ENCODE measurements at regions not wholly inside any gene's neighbourhood (a gene's known extent, or its start where the extent isn't known, plus 50 kb on each side); places are given as distances from the start of the nearest gene placed in this dataset.
A peak's percentile ranks its signal among the peaks of the same experiment; 100 is the strongest.

DNA sequence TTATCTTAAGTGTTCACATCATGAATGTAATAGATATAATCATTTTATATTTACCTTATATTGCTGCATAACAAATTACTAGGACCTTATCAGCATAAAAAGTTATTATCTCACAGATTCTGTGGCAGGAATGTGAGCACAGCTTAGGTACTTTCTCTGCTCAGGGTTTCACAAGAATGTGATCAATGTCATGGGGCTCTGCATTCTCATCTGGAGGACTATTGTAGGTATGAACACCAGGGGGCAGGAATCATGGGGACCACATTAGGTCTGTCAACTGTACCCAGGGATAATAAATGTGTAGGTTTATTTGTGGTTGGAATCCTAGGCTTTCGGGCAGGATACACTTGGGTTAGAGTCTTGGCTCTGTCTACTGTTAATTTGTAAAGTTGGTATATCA lies 519.2 kb downstream of the ARAP2 start:
- no peak for DNase-seq

DNA sequence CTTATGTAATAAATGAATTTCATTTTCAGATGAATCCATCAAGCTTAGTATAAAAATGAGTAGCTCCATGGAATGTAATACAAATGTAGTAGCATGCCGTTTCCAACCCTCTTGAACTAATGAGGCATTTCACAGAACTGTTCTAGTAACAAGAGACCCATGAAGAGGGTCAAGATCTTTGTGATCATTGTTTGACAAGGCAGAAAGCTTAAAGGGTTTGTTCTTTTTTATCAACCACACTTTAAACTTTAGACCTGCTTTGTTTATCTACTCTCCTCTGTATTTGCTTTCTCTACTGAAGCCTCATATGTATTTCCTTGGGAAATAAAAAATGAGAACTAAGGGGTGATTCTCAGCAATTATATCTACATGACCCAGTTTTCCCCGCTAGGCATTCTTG lies 513.9 kb downstream of the ARAP2 start:
- no peak for DNase-seq

DNA sequence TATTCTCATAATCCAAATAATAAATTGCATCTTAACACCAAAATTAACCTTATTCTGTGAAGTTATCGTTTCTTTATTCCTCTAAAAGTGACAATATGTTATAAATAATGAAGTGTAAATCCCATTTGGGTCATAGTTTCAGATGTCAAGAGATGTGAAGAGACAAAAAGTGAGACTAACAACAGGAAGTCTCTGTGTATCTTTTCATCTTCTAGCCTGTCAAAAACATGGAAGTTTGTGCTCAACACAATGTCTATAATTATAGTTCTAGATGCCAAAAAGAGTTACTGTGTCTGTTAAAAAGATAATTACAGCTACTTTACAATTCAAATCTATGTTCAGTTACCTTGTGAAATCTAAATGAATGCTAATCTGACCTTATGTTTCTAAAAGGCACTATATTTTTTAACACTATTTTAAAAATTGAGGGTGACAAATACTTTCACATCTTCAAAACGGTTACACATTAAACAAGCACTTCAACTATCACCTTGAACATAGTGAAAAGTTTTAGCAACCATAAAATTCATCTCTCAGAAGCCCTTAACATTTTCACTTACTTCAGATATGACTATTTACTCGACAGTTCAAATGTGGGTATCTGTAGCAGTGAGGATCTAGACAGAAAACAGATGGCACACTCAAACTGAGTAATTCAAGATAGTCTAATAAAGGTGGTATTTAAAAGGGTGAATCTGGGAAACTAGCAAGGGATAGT lies 509.8 kb downstream of the ARAP2 start:
- DNase-seq: no peak

DNA sequence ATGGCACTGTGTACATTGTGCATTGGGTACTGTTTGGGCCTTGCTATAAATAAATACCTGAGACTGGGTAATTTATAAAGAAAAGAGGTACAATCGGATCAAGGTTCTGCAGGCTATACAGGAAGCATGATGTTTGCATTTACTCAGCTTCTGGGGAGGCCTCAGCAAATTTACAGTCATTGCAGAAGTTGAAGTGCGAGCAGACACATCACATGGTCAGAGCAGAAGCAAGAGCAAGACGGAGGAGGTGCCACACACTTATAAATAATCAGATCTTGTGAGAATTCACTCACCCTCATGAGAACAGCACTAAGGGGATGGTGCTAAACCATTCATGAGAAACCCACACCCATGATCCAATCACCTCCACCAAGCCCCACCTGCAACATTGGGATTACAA lies 505.0 kb downstream of the ARAP2 start:
- DNase-seq: no peak

DNA sequence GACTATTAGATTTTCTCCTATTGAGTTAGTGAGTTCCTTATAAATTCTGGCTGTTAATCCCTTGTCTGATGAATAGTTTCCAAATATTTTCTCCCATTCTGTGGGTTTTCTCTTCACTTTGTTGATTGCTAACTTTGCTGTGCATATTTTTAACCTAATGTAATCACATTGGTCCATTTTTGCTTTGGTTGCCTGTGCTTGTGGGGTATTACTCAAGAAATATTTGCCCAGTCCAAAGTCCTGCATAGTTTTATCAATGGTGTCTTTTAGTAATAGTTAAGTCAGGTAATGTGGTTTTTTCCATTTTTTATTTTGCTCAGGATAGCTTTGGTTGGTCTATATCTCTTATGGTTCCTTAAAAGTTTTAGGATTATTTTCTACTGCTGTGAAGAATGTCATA lies 490.3 kb downstream of the ARAP2 start:
- no peak for DNase-seq

DNA sequence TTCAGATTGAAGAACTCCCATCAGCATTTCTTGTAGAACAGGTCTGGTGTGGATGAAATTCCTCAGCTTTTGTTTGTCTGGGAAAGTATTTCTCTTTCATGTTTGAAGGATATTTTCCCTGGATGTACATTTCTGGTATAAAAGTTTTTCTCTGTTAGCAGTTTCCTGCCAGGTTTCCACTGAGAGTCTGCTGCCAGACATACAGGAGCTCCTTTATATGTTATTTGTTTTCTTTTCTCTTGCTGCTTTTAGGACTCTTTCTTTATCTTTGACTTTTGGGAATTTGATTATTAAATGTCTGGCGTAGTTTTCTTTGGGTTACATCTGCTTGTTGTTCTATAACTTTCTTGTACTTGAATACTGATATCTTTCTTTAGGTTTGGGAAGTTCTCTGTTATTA lies 486.5 kb downstream of the ARAP2 start:
- no peak for DNase-seq

DNA sequence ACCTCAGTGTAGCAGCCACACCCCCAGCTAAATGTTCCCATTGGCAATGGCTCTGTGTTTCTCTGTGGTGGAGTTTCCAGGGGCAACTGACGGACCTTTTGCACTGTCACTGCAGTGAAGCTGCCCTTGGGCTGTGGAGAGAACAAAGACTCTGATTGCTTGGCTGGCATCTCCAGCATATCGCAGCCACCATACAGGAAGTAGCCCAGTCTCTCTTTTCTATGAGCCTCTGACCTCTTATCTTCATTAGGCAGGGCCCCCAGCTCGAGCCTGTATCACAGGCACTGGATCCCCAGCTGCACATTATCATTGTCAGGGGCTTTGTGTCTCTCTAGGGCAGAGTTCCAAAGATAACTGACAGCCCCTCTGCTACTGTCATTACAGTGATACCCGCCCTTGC lies 483.5 kb downstream of the ARAP2 start:
- DNase-seq: no peak

DNA sequence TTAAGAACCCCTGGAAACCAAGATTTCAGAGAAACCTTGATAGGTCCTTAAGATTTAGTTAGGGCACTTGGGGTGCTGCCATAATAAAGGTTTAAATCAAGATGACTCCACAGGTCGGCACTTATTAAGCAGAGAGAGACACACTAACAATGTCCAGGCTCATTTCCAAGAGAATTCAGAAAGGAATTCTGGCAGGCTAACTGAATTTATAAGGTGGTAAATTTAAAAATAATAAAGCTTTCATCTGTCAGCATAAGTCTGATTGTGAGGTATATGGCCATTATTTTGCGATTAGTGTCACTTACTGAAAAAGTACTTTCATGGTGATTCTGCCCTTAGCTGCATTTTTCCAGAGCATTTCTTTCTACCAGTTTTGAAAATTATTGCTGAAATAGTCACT lies 472.7 kb downstream of the ARAP2 start:
- peak; percentile 72 for DNase-seq

DNA sequence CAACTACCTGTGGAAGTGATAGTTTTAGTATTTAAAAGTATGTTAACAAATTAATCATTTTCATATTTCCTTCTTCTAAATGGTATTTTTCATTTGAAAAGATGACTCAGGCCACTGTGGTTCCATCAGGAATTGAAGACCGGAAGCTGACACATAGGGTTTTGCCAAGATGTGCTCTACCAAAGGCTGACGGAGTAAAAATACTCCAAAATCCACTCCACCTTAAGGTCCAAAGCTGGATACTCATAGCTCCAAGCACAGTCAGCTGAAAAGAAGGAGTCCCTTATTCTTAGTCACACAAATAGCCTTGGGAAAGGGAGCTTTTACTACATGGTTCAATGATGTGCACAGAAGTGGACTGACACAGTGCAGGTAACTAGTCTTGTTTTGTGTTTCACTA lies 472.0 kb downstream of the ARAP2 start:
- DNase-seq: peak; percentile 65

DNA sequence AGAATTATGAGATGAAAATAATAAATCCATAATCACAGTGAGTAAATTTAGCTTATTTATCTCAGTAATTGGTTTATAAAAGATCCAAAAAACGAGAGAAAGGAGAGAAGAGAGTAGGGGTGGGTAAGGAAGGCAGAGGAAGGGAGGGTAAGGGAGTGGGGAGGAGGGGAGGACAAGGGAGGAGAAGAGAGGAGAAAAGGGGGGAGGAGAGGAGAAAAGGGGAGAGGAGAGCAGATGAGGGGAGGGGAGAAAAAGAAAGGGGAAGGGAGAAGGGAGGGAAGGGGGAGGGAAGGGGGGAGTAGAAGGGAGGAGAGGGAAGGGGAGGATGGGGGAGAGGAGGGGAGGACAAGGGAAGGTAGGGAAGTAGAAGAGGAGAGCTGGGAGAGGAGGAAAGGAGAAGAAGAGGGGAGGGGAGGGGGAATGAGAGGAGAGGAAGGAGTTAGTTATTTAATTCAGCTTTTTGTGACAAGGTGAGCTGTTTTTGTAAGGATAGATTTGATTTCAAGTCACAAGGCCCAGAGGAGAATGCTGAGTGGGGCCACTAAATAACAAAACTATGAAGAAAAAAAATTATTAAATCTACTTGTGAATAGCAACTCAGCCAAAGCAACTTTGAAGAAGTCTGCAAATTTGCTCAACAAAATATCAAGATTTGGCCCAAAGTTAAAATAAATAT lies 454.3 kb downstream of the ARAP2 start:
- DNase-seq: no peak

DNA sequence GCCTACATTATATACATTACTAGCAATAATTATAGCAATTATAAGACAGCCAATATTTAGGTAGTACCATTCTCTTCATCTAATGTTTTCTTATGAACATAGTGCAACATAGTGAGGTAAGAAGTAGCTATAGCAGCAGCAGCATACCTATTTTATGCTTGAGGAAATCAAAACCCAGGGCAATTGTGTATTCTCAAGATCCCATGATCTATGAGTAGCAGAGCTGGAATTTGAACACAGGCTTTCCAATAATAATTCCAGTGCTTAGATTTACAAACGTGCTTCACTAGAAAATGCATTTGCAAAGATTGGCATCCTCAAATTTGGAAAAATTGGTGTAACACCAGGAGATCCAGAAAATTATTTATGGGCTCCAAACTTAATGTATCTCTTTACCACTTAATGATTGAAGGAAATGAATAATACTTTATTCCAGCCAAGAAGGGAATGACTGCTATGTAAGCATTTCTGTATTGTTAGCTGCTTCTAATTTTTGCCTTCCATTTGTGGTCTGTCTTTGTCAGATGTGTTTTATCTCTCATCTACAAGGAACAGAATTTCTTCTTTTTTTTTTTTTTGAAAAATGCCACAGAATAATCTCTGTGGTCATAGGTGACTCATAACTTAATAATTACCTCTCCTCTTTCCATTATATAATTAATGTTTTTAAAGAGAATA lies 451.1 kb downstream of the ARAP2 start:
- DNase-seq: peak; percentile 68

DNA sequence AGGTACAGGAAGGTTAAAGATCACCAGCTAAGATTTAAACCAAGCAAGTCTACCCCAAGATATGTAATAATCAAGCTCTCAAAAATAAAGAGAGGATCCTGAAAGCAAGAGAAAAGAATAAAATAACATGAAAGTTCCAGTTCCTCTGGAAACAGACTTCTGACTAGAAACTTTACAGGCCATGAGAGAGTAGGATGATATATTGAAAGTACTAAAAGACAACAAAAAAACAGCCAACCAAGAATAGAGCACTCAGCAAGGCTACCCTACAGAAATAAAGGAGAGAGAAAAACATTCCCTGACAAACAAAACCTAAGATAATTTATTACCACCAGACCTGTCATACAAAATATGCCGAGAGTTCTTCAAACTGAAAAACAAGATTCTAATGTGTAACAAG lies 450.5 kb downstream of the ARAP2 start:
- no peak for DNase-seq

DNA sequence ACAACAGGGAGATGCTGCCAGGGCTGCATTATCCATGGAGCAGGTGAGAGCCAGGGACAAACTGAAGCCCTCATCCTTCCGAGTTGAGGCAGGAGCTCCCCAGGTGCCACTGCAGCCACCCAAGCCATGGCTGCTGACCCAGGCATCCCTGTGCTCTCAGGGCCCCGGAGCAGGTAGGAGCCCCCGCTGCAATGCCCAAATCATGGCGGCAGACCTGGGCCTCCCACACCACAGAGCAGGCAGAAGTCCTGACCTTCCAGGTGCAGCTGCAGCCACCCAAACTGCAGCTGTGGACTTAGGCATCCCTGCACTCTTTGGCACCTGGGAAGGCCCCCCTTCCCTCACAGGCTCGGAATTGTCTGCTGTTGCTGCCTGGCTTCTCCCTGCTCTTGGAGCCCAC lies 443.6 kb downstream of the ARAP2 start:
- DNase-seq: no peak

DNA sequence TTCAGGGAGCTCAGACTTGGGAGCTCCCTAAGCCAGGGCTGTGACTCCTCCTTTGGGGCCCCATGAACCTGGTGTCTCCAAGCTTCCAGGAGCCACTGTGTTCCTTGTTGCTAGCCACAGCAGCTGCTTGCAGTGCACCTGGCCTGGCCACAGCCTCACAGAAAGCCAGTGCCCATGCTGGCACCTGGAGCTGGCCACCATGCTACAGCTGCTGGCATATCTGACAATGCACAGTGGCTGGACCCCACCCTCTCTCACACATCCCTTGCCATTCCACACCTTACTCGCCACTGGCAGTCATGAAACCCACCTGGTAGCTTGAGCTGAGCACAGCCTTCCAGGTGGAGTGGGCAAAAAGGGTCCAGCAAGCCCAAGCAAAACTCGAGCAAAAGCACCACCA lies 441.7 kb downstream of the ARAP2 start:
- no peak for DNase-seq

DNA sequence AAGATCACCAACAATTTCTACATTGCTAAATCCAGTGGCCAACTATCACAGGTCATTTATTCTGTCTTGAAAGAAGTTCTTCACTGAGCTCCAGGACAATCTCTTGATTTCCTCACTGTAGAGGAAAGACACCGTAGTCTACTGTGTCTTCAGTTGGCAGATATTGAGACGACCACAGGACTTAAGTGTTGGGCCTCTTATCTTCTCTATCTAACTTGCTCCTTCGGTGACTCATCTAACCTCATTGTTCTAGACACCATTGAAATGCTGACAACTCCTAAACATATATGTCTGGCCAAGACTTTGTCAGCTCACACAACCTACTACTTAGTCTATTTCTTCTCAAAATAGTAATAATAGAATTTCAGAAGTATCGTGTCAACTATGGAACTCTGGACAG lies 425.8 kb downstream of the ARAP2 start:
- DNase-seq: no peak

DNA sequence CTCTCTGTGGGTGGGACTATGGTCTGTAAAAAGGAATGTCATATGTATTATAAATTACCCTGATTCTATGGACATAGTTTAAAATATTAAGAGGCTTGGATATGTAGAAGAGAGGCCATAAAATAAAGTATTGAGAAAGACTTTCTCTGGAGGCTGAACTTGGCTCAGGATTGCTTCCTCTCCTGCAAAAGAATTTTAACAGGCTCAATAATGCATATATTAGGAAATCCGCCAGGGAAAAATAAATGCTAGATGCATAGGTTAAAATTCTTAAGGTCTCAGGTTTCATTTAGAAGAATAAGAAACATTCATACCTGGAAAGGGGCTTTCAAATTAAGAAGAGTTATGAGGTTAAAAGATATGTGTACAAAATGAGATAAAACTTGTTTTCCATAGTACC lies 424.3 kb downstream of the ARAP2 start:
- DNase-seq: peak; percentile 2

DNA sequence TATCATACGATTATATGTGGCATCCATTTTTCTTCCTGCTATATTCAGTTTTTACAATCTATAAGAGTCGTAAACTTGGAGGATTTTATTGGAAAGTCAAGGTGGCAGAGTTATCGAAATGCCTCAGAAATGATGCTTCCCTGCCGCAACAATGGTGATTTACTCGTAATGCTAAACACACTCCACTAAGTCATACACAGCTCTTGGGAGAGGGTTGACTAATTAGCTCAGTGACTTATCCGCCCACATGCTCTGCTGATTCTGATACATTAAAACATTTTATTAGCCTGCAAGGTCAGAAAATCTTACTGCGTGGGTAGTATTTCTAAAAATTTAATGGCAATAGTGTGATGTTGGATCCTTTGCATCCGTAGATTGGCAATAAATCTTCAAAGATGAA lies 420.1 kb downstream of the ARAP2 start:
- no peak for DNase-seq

DNA sequence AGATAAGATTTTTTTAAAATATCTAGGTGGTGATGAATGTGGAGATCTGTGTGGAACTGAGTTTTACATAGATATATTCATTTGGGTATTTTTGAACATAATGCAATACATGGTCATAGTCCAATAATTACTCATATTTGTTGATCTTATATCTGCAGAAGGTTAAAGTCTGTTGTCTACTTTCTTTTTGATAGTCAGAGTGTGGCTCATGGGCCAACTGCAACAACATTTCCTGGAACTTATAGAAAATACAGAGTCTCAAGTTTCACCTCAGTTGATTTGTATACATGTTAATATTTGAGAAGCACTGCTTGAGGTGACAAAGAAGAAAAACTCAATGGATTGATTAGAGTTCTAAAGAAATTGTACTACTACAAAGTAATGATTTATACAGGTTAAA lies 408.4 kb downstream of the ARAP2 start:
- DNase-seq: no peak

DNA sequence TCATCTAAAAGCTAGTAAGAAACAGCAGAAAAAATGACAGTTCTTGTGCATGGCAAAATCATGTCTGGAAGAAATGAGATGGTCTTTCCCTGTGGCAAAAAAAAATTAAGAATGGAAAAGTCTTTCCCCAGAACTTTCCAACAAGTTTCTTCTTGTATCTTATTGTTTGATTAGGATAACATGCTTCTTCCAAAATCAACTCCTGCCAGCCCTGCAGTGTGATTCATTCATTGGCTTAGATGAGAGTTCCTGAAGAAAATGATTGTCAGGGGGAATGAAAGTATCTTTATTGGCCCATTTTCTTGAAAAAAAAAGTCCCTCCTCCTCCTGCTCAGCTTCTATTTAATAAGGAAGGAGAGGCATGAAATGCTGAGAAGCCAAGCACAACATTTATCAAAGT lies 407.7 kb downstream of the ARAP2 start:
- no peak for DNase-seq

DNA sequence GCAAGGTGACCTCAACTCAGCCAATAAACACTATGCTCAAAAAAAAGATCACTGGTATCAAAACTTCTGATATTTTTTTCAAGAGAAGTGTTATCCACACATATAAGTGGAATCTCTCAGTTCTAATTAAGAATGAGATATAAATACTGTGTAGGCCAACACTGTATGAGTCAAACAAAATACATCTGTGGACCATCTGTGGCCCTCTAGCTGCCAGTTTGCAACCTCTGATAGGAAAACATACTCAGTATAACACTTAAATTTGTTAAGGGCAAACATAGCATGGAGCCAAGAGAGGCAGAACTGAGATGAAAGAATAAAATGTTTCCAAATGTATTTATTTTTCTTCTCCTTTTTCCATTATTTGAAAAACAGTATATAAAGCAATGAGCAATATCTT lies 377.3 kb downstream of the ARAP2 start:
- no peak for DNase-seq

DNA sequence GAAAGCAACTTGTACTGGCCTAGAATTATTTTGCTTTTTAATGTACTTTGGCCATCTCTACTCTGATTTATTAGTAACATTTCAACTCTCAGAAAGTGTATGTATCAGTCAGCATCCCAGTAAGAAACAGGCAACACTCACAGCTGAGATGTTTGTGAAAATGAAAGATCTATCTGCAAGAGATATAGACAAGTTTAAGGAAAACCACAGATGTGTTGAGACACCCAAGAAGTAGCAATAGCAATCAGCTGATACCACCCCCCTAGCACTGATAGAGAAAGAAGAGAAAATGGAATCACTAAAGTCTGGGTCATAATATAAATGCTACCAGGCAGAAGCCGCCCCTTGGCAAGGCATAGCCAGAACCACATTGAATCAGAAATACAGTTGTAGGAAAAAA lies 372.0 kb downstream of the ARAP2 start:
- no peak for DNase-seq

DNA sequence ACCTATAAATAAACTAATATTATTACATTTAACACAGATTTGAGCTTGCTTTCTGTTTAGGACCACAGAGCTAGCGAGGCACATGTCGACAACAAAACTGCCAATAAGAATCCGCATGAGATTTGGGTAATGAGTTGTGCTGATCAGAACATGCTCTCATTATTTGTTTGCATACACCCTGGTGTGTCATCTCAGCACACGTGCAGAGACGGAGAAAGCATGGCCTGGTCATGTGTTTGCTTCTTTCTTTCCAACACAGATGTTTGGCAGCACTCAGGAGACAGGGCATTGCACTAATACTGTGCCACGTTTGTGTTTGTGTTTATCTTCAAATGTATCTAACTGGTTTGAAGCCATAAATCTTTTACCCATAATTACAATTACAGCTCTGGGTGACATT lies 364.8 kb downstream of the ARAP2 start:
- DNase-seq: no peak

DNA sequence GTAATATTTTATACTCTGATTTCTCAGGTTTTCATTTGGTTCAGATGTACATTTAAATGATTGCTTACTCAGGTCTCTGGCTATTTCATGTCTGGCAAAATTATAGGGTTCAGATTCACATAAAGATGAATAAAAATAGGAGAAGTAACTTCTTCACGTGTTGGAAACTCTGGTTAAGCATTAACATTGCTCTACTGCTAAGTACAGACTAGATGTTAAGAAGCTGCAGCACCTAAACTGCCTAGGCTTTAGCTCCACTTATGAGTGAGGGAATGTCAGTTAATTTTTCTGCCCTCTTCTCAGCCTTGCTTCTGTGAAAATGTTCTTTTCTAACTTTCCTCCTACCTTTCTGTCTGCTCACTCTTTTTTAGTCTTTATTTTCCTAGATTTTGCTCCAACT lies 361.2 kb downstream of the ARAP2 start:
- DNase-seq: no peak

DNA sequence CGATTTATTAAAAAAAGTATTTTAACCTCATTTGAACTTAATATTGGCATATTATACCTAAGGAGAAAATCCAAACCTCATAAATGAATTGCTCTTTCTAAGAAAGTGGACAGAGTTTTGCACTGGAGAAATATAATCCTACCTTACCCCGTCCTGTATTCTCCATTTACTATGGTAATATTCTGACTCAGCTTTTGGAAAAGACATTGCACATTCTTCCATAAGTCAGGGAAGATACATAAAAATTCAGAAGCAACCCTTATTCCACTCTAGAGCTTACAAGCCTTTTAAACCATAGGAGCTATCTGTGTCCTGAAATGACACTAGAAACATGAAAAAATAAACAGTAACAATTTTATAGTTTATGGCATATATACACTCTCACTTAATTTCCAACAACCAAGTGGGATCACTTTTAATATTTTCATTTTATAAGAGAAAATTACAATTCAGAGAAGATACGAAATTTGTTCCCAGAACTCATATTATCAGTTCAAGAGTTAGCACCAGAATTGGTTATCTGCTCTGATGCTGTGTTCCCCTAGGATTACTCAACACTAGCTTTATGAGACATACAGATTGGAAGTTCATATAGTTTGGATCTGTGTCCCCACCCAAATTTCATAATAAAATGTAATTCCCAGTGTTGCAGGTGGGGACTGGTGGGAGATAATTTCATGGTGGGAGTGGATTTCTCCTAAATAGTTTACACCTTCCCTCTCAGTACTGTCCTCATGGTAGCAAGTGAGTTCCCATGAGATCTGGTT lies 359.4 kb downstream of the ARAP2 start:
- DNase-seq: no peak
